HG03460 (cell line): ENCODE measurements at regions not wholly inside any gene's neighbourhood (a gene's known extent, or its start where the extent isn't known, plus 50 kb on each side); places are given as distances from the start of the nearest gene placed in this dataset.

Experiments
- ATAC-seq: cut with Tn5 transposase; IDR thresholded peaks from one replicate; pipeline ENCODE4 v1.9.1; 2021; ENCODE audit not compliant: unreplicated experiment

DNA sequence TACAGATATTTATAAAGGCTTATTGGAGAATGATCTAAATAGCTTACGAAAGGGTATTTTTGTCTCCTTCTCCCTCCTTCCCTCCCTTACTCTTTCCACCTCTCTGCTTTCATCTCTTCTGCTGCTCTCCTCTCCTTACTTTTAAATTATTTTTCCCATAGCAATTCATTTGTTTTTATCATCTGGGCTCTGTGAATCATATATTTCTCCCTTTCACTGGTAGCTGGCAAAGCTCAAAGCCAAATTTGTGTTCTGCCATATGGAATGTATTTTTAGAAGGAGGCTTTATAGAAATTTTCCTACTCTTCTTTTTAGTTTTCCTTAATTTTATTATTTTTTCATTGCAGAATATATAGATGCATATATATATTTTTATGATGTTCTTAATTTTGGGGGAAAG lies 385.8 kb downstream of the C3orf38 start:
- ATAC-seq = no peak

GRCh38 chr3:88542916-88543315 lies 393.2 kb downstream of the C3orf38 start:
- ATAC-seq = no peak

DNA sequence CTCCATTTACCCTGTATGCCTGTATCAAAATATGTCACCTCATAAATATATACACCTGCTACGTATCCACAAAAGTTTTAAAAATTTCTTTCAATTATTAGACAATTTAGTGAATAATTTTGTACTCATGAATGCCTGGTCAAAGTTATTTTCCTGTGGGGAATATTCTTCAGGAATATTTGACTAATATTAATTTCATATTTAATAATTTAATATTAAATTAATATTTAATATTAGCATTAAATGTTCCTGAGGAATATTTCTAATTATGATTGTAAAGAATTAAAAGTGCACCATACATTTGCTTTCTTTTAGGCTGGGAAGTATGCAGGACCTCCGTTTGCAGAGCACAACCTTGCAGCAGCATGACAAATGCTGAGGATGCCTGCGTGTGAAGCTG lies 422.7 kb downstream of the C3orf38 start:
- ATAC-seq = no peak

- ATAC-seq = no peak
These were observed 423.7 kb downstream of the C3orf38 start for GRCh38 chr3:88573472-88573871.

- no peak for ATAC-seq
These were observed 424.4 kb downstream of the C3orf38 start for GRCh38 chr3:88574146-88574545.

GRCh38 chr3:88584451-88584850 lies 434.7 kb downstream of the C3orf38 start:
- ATAC-seq = no peak

DNA sequence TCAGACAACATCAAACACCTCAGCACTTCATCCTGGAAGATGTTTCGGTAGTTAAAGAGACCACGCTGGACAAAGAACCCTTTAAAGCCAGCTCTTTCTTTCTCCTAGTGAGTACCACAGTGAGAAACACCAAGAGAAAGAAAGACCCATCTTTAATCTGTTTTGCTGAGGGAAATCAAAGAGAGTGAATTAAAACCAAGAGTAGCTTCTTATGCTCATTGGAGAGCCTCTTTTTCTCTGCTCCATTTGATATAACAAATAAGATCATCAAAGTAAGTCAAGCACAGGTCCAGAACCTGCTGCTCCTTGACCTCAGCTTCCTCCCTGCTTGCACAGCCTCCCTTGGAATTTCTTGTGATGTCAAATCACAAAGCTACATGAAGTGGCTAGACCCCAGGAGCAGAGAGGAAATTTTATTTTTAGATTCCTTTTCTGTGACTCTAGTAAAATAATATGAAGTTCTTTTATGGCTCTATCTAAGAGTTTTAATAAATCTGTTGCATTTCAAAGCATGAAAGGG lies 436.4 kb downstream of the C3orf38 start:
- no peak for ATAC-seq

DNA sequence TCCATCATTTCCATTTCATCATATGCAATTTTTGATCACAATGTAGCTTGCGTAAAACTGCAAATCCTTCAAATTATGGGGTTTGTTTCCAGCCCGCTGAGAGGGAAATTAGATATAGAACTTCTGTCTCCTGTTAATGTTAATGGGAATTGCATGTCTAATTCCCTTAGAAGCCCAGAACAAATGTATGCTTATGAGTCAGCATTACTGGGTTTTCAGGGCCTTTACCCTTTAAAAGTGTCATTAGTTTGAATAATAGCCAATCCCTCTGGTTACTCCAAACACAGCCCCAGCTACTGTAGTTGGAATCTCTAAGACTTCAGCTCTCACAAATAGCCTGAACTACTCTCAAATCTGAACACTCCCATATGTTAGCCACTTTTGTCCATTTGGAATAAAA lies 439.4 kb downstream of the C3orf38 start:
- no peak for ATAC-seq

- ATAC-seq = no peak
These were observed 445.3 kb downstream of the C3orf38 start for GRCh38 chr3:88595026-88595425.

- no peak for ATAC-seq
These were observed 446.7 kb downstream of the C3orf38 start for GRCh38 chr3:88596451-88596850.

DNA sequence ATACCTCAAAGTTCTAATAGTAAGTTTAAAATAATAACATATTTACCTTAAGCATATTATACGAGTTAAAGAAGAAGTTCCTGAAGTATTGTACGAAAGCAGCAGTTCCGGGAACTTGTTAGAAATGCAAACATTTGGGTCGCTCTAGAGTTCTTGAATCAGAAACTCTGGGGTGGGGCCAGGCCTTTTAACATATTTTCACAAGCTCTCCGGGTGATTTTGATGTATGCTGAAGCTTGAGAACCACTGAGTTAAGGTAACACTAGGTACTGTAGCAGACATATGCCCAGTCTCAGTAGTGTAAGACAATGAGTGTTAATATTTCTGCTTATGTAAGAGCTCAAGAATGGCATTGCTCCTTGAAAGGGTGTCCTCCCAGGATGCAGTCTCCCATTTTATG lies 461.1 kb downstream of the C3orf38 start:
- no peak for ATAC-seq

DNA sequence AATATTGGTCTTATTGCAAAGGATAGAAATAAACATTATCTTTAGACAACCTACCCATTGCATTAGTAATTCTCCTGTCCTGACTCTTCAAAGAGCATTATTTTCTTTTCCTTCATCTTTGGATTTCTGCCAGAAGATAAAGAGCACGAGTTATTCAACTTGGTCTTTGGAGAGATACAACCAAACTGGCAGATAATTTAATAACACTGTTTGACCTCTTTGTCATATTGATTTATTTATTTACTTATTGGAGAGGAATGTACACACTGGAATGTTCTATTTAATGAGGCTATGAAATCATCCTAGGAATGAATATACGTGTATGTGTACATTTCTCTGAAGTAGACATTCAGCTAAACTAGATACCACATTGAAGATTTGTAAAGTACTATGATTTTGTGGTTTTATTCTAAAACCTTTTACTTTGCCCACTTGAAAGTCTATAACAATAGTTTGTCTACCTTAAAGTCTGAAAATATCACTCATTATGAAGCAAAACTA lies 462.1 kb downstream of the C3orf38 start:
- no peak for ATAC-seq

- no peak for ATAC-seq
These were observed 466.7 kb downstream of the C3orf38 start for GRCh38 chr3:88616413-88616812.

GRCh38 chr3:88617283-88617682 lies 467.5 kb downstream of the C3orf38 start:
- no peak for ATAC-seq

- no peak for ATAC-seq
These were observed 468.4 kb downstream of the C3orf38 start for GRCh38 chr3:88618021-88618645.

GRCh38 chr3:88621586-88621985 lies 471.8 kb downstream of the C3orf38 start:
- no peak for ATAC-seq

DNA sequence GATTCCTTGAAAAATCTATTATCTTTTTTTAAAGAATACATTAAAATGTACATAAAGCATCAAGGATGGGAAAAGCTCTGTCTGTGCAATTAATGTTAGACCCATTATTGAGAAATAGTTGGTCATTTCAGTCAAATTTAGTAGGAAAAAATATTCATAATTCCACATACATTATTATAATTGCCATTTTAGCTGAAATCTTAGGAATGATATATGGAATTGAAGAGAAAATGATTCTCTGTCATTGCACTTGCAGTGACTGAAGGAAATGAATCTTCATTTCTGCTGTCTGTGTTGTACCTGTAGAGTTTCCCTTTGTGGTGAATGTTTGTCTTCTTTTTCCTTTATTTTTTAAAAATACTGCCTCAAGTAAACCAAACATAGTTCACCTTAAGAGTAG lies 473.9 kb downstream of the C3orf38 start:
- ATAC-seq = no peak

DNA sequence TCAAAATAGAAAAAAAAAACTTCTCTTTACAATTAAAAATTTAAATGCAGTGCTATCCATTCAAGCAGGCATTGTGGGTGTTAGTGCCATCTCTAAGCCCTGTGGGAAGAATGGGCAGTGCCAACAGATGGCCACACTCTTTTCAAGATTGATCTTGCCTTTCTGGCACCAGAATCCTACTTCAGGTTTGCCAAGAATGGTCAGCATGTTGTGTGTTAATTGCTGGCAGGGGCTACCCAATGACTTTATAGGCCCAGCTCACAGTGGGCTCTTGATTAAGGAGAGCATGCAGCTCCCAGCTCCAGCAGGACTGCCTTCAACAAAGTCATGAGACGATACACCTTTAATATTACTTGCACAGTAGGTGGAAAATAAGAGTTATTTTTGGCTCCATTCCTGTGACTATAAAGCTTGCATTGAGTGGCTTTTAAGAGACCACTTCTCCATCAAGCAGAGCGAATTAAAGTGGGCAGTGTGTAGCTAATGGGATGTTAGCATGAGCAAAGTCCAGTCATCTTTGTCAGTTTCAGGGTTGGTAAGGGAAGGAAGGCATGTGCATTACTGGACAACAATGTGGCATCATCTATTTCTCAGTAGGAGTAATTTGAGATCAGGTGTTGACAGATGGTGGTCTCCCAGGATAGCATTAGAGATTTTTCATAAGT lies 476.8 kb downstream of the C3orf38 start:
- ATAC-seq = no peak

DNA sequence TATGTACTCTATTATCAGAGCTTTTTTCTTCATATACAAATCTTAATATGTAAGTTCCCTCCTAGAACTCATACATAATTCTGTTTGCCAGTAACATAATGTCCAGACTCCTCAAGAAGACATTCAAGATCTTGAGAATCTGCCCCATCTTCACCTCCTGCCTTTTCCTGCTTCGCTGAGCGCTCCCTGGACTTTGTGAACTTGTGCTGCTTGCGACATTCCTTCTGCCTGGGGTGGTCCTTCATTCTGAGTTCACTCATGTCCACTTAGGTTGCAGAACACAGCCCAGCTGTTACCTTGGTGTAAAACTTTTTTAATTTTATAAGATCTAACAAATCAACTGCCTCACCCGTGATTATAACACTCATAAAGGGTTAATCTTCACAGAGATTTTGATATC lies 478.5 kb upstream of the EPHA3 start:
- no peak for ATAC-seq

- ATAC-seq = no peak
These were observed 475.2 kb upstream of the EPHA3 start for GRCh38 chr3:88632226-88632625.

- no peak for ATAC-seq
These were observed 466.8 kb upstream of the EPHA3 start for GRCh38 chr3:88640581-88640980.

DNA sequence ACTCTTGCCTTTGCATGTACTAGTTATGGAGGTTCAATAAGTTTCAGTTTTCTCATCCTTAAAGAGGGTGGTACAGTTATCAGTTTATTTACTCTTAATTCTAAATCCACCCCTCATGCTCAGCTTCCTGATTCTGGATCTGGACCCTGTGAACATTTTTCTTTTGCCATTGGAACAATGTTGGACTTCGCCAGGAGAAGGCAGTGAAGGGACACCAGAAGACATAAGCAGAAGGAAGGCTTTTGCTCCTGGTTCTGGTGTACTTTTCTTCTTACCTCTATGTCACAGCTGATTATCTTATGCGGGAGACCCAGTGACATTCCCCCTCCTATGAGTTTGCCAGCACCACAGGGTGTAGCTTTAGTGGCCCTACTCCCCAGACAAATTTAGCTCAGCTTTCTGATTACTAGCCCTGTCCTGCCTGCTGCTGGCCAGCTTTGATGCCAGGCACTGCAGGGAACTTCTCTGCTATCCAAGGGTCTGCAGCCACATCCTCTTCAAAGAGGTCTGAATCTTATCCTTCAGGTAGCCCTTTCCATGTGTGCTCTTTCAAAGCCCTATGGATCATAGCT lies 466.3 kb upstream of the EPHA3 start:
- ATAC-seq = no peak
